GM12878 (cell line): ENCODE measurements at regions not wholly inside any gene's neighbourhood (a gene's known extent, or its start where the extent isn't known, plus 50 kb on each side); places are given as distances from the start of the nearest gene placed in this dataset.

Source experiments
- ATAC-seq: fragments of 200-7000 bp; cut with Tn5 transposase; 3 replicates; pipeline ENCODE4 v1.9.1; 2020; ENCODE audit warnings: mild to moderate bottlenecking, moderate library complexity
- BruUV-seq: library from RNA; stranded (reverse); fragments of 400-500 nt; replicated peaks from 2 replicates; lab custom pipeline; 2021; lab: Mats Ljungman, UMichigan
- CTCF ChIA-PET: fragments of 300-600 bp; sonication (Branson Sonifier 250); formaldehyde crosslinking; extraction: SDS; loops from one replicate; lab custom pipeline; 2021; ENCODE audit warnings: inconsistent platforms; lab: Yijun Ruan, JAX
- POLR2A ChIA-PET: fragments of 350-600 bp; formaldehyde crosslinking; extraction: SDS; loops from one replicate; lab custom pipeline; 2021; ENCODE audit warnings: inconsistent platforms; lab: Charles Lee
- RAD21 ChIA-PET: fragments of 300-600 bp; sonication (Branson Sonifier 250); formaldehyde crosslinking; loops from one replicate; lab custom pipeline; 2023; ENCODE audit warnings: antibody characterized with exemption; ENCODE audit not compliant: unreplicated experiment; lab: Charles Lee
- SMC1A ChIA-PET: fragments of 300-600 bp; sonication (Branson Sonifier 250); formaldehyde crosslinking; loops from one replicate; lab custom pipeline; 2023; ENCODE audit not compliant: unreplicated experiment, uncharacterized antibody; lab: Charles Lee
- DNase-seq: peaks from one replicate; pipeline ENCODE4 v3.0.0-alpha.2; 2011; ENCODE audit warnings: low read depth, low spot score
- FAIRE-seq: peaks from 3 replicates; lab custom pipeline; 2011; peaks lifted over from hg19 to GRCh38; lab: Jason Lieb, UNC
- H2AFZ ChIP-seq: 2 replicates; pipeline ENCODE4 v1.6.0; 2011; ENCODE audit warnings: low read depth, low read length, control low read depth; ENCODE audit not compliant: control insufficient read depth
- H3K27ac ChIP-seq: 2 replicates; pipeline ENCODE4 v1.5.1; 2011; ENCODE audit warnings: control low read depth; ENCODE audit not compliant: control insufficient read depth, insufficient read depth
- H3K27me3 ChIP-seq, 2 experiments: replicated peaks in 1 of 2; 2 replicates each; pipeline versions ENCODE4 v1.6.0 to v1.6.1; 2011; ENCODE audit warnings: low read length in 1 of 2; ENCODE audit not compliant: control insufficient read depth in 2 of 2, insufficient read depth in 2 of 2
- H3K36me3 ChIP-seq, 2 experiments: 2 replicates each; pipeline ENCODE4 v1.5.1; 2011; ENCODE audit warnings: low read length in 1 of 2; ENCODE audit not compliant: control insufficient read depth in 2 of 2, insufficient read depth in 2 of 2
- H3K4me1 ChIP-seq: 2 replicates; pipeline ENCODE4 v1.6.1; 2011; ENCODE audit warnings: mild to moderate bottlenecking, low read length, moderate library complexity, mixed read lengths; ENCODE audit not compliant: control insufficient read depth, insufficient read depth
- H3K4me2 ChIP-seq: 2 replicates; pipeline ENCODE4 v1.6.0; 2011; ENCODE audit warnings: control low read depth; ENCODE audit not compliant: control insufficient read depth, insufficient read depth
- H3K4me3 ChIP-seq: fragments of 200-600 bp; sonication (generic); 2 replicates; pipeline ENCODE4 v1.5.1; 2016
- H3K79me2 ChIP-seq: 2 replicates; pipeline ENCODE4 v1.6.0; 2011; ENCODE audit warnings: low read length; ENCODE audit not compliant: control insufficient read depth, insufficient read depth
- H3K9ac ChIP-seq: 2 replicates; pipeline ENCODE4 v1.8.0; 2011; ENCODE audit warnings: low read length, control low read depth, mixed read lengths; ENCODE audit not compliant: control insufficient read depth, insufficient read depth
- H3K9me3 ChIP-seq: replicated peaks from 3 replicates; pipeline ENCODE4 v1.5.1; 2011; ENCODE audit warnings: mild to moderate bottlenecking, low read length; ENCODE audit not compliant: control insufficient read depth, insufficient read depth
- H4K20me1 ChIP-seq: 2 replicates; pipeline ENCODE4 v1.6.0; 2011; ENCODE audit not compliant: control insufficient read depth, insufficient read depth
- IKZF1 ChIP-seq: fragments of 450-650 bp; conservative IDR thresholded peaks from 2 replicates; pipeline ENCODE4 v1.6.1; 2017; ENCODE audit warnings: antibody characterized with exemption, mild to moderate bottlenecking
- IRF4 ChIP-seq: IDR thresholded peaks from 2 replicates; pipeline ENCODE4 v1.6.1; 2011; ENCODE audit warnings: low read depth, low read length
- MAX ChIP-seq: IDR thresholded peaks from 2 replicates; pipeline ENCODE4 v1.6.1; 2012; ENCODE audit warnings: low read depth, low read length, improper control_type of control experiment
- PAX8 ChIP-seq: fragments of 450-650 bp; IDR thresholded peaks from 2 replicates; pipeline ENCODE4 v1.6.1; 2017; ENCODE audit warnings: mild to moderate bottlenecking, moderate library complexity
- POU2F2 ChIP-seq: IDR thresholded peaks from 3 replicates; pipeline ENCODE4 v1.6.1; 2011; ENCODE audit warnings: low read depth, mild to moderate bottlenecking, low read length, borderline replicate concordance
- RAD51 ChIP-seq: fragments of 450-650 bp; IDR thresholded peaks from 2 replicates; pipeline ENCODE4 v1.6.1; 2016; ENCODE audit warnings: moderate library complexity, mild to moderate bottlenecking, inconsistent platforms
- SPI1 ChIP-seq: IDR thresholded peaks from 2 replicates; pipeline ENCODE4 v1.6.1; 2011; ENCODE audit warnings: low read depth, mild to moderate bottlenecking, low read length, moderate library complexity, borderline replicate concordance; ENCODE audit not compliant: insufficient read depth
- ZBTB33 ChIP-seq: fragments of 450-650 bp; IDR thresholded peaks from 2 replicates; pipeline ENCODE4 v1.6.1; 2017; ENCODE audit warnings: mild to moderate bottlenecking
- ZZZ3 ChIP-seq: IDR thresholded peaks from 2 replicates; pipeline ENCODE4 v1.6.1; 2011; ENCODE audit warnings: low read depth; ENCODE audit not compliant: control insufficient read depth, insufficient read length
- WGBS: methylation state at CpG from one replicate; pipeline ENCODE4 v1.1.6; 2016; ENCODE audit warnings: low lambda C conversion rate; ENCODE audit not compliant: insufficient replicate concordance, insufficient coverage; ENCODE audit errors: missing lambda C conversion rate; 5-methylcytosine and 5-hydroxymethylcytosine counted together
- in situ Hi-C: fragments of 300-500 bp; cut with MboI; formaldehyde crosslinking; loops from 9 replicates; pipeline ENCODE4 v1.14.3; 2018; ENCODE audit warnings: mixed read lengths
- intact Hi-C: fragments of 100-400 bp; cut with micrococcal nuclease; formaldehyde crosslinking; loops from one replicate; pipeline ENCODE4 v1.14.2; 2022; ENCODE audit not compliant: unreplicated experiment

GRCh38 chr3:96449803-96450202, 364.6 kb upstream of the EPHA6 start:
- H3K9ac ChIP-seq: no peak overlapping the region
- H3K9me3 ChIP-seq: no peaks in the 10 kb centered on the region
- in situ Hi-C loops (no loop called here), intact Hi-C loops (no loop called here)
- 9% methylated on average over 4 of the region's 4 CpGs for WGBS
- H3K27ac ChIP-seq: no peak overlapping the region
- POLR2A ChIA-PET: no interaction called here
- no peaks in the 10 kb centered on the region for H3K36me3 ChIP-seq
- no peak for ATAC-seq
- no peaks in the 10 kb centered on the region for H3K79me2 ChIP-seq
- no peaks in the 10 kb centered on the region for H3K4me1 ChIP-seq
- SMC1A ChIA-PET: no interaction called here
- DNase-seq: no peak
- no peak overlapping the region for H2AFZ ChIP-seq
- CTCF ChIA-PET: no interaction called here
- RAD21 ChIA-PET: no interaction called here
- FAIRE-seq: no peak
- no peaks in the 10 kb centered on the region for H4K20me1 ChIP-seq
- TF ChIP-seq ZZZ3 (no peak), IKZF1 (no peak), SPI1 (no peak), RAD51 (no peak), PAX8 (no peak), IRF4 (no peak), ZBTB33 (no peak), POU2F2 (no peak), MAX (no peak)
- no TSS peak for BruUV-seq
- no peak overlapping the region for H3K4me2 ChIP-seq
- H3K4me3 ChIP-seq: no peak overlapping the region
- H3K27me3 ChIP-seq: no peaks in the 10 kb centered on the region
